K562 (cell line): ENCODE measurements at regions not wholly inside any gene's neighbourhood (a gene's known extent, or its start where the extent isn't known, plus 50 kb on each side); places are given as distances from the start of the nearest gene placed in this dataset.

Experiments used
- CHD1 ChIP-seq: fragments of 200-600 bp; sonication (generic); IDR thresholded peaks from one replicate; pipeline ENCODE4 v1.6.1; 2012; ENCODE audit warnings: mild to moderate bottlenecking, moderate library complexity, low read length, inconsistent platforms
- CLOCK ChIP-seq: fragments of 250-450 bp; sonication (Bioruptor Pico); IDR thresholded peaks from 2 replicates; pipeline ENCODE4 v1.4.0; 2020; ENCODE audit warnings: mild to moderate bottlenecking, moderate library complexity, borderline replicate concordance
- CTCF ChIP-seq, 3 experiments: IDR thresholded peaks in 2 of 3; conservative IDR thresholded peaks in 1 of 3; 2 replicates each; pipeline ENCODE4 v1.5.1; 2011 to 2012; ENCODE audit warnings: low read length in 3 of 3, mild to moderate bottlenecking in 3 of 3, control low read depth in 2 of 3, improper control_type of control experiment in 1 of 3, inconsistent platforms in 1 of 3, low read depth in 1 of 3, mixed read lengths in 1 of 3, moderate library complexity in 1 of 3; ENCODE audit not compliant: insufficient read depth in 2 of 3
- EP300 ChIP-seq: IDR thresholded peaks from 2 replicates; pipeline ENCODE4 v1.6.1; 2012; ENCODE audit warnings: low read length, improper control_type of control experiment
- HES1 ChIP-seq: fragments of 450-650 bp; IDR thresholded peaks from 2 replicates; pipeline ENCODE4 v1.6.1; 2016; ENCODE audit warnings: low read depth, mild to moderate bottlenecking, moderate library complexity
- MAZ ChIP-seq, 2 experiments: fragments of 450-650 bp in 1 of 2; sonication (generic) in 1 of 2; formaldehyde crosslinking; IDR thresholded peaks in 1 of 2; conservative IDR thresholded peaks in 1 of 2; 2 replicates each; pipeline versions ENCODE4 v1.4.0 to v1.5.0; 2020; ENCODE audit warnings: mild to moderate bottlenecking in 1 of 2, missing genetic modification reagents in 1 of 2
- RNF2 ChIP-seq: sonication (generic); IDR thresholded peaks from 2 replicates; pipeline ENCODE4 v1.6.1; 2016

GRCh38 chr5:171633776-171634470 is 151.7 kb upstream of the SMIM23 start:
- TF ChIP-seq MAZ (CRISPR knock-in tag; conservative IDR thresholded peaks at IDR 0.05 in 1 of 2, IDR thresholded peaks at IDR 0.05 in 1 of 2) (no peak), RNF2 (no peak), CTCF (IDR thresholded peaks at IDR 0.05 in 2 of 3, conservative IDR thresholded peaks at IDR 0.05 in 1 of 3; ENCODE audit: insufficient read depth in 2 of 3, low read depth in 1 of 3, low read length in 3 of 3) (no peak), CHD1 (no peak), CLOCK (CRISPR knock-in tag) (no peak), EP300 (no peak), HES1 (no peak)
